ENCODE measurements at regions not wholly inside any gene's neighbourhood (a gene's known extent, or its start where the extent isn't known, plus 50 kb on each side); places are given as distances from the start of the nearest gene placed in this dataset.

DNA sequence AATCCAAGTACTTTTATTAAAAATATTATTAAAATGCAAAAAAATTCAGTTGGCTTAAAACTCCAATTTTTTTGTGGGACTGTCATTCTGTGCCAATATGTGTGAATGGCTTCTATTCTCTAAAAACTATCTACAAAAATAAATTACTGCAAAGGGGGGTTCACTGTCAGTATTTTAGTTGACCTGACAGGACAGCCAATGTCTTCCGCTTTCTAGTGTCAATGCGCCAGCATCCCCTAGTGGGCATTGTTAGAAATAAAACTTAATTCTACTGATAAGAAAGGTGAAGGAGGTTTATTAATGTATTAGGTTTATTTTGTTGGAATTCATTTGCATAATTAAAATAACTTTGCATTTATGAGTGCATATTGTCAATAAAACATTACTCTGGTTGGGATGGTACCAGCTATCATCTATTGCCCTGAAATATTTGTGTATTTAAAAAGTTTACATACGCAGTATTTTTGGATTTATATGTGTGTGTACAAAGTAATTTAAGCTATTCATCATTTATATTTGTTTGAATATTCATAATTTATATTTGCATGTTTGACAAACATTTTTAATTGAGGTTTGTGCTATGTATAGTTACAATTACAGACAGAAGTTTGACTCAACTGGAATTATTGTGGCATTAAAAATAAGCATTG lies 527.2 kb downstream of the FLRT2 start:
- H3K27me3 ChIP-seq (replicated peaks) = no peaks in the 10 kb centered on the region
- TF ChIP-seq, protein P1, sequence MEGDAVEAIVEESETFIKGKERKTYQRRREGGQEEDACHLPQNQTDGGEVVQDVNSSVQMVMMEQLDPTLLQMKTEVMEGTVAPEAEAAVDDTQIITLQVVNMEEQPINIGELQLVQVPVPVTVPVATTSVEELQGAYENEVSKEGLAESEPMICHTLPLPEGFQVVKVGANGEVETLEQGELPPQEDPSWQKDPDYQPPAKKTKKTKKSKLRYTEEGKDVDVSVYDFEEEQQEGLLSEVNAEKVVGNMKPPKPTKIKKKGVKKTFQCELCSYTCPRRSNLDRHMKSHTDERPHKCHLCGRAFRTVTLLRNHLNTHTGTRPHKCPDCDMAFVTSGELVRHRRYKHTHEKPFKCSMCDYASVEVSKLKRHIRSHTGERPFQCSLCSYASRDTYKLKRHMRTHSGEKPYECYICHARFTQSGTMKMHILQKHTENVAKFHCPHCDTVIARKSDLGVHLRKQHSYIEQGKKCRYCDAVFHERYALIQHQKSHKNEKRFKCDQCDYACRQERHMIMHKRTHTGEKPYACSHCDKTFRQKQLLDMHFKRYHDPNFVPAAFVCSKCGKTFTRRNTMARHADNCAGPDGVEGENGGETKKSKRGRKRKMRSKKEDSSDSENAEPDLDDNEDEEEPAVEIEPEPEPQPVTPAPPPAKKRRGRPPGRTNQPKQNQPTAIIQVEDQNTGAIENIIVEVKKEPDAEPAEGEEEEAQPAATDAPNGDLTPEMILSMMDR (IDR thresholded peaks at IDR 0.05; ENCODE audit: low read depth, low read length, missing control alignments) = peak; percentile 85

DNA sequence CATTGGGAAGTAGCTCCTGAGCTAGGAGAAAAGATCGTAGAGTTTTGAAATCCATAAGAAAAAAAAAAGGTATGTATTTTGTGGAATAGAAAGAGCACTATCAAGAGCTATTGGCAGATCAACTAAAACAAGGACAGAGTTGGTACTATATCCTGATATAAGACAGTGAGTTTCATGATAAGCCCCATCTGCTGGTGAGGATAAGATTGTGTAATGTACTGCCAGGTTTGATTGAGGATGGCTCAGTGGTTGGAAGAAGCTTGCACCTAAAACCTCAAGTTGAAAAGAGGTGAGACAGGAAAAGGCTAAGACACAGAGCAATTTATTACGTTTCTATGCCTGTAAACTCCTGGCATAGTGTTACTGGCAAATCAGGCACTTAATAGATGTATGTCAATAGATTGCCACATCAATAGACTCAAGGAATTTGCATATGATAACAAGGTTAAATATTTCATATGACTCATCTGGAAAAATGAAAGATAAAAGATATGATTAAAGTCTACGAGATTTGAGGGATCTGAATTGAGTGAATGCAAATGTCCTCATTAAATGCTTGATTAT lies 525.6 kb downstream of the FLRT2 start:
- Histone ChIP-seq H3K27me3 (replicated peaks) (no peaks in the 10 kb centered on the region), H3K4me3 (ENCODE audit: low read depth, low read length) (no peak overlapping the region), H3K27ac (no peak overlapping the region), H3K36me3 (replicated peaks) (no peaks in the 10 kb centered on the region)
- in situ Hi-C loops (cut with HindIII; ENCODE audit: low pct_ligation_motif_present, low sequenced_read_pairs) = no loop called here
- no peak for DNase-seq
- TF ChIP-seq, protein P1 (IDR thresholded peaks at IDR 0.05; ENCODE audit: low read depth, low read length, missing control alignments) = peak; percentile 38

More for the DNA sequence above, 527.2 kb downstream of the FLRT2 start:
- Histone ChIP-seq H3K4me3 (ENCODE audit: low read depth, low read length) (no peak overlapping the region), H3K36me3 (replicated peaks) (no peaks in the 10 kb centered on the region), H3K27ac (no peak overlapping the region)
- DNase-seq = no peak
- in situ Hi-C loops (cut with HindIII; ENCODE audit: low pct_ligation_motif_present, low sequenced_read_pairs) = no loop called here

DNA sequence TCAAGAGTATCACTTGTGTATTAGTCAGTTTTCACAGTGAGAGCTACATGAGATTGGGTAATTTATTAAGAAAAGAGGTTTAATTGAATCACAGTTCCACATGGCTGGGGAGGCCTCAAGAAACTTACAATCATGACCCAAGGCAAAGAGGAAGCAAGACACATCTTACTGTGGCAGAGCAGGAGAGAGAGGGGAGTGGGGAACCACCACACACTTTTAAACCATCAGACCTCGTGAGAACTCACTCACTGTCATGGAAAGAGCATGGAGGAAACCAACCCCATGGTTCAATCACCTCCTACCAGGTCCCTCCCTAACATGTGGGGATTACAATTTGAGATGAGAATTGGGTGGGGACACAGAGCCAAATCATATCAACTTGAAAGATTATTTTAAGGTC lies 522.9 kb downstream of the FLRT2 start:
- Histone ChIP-seq H3K4me3 (ENCODE audit: low read depth, low read length) (no peak overlapping the region), H3K36me3 (replicated peaks) (no peaks in the 10 kb centered on the region), H3K27ac (no peak overlapping the region), H3K27me3 (replicated peaks) (no peaks in the 10 kb centered on the region)
- in situ Hi-C loops (cut with HindIII; ENCODE audit: low pct_ligation_motif_present, low sequenced_read_pairs) = no loop called here
- DNase-seq = no peak
- TF ChIP-seq, protein P1 (IDR thresholded peaks at IDR 0.05; ENCODE audit: low read depth, low read length, missing control alignments) = no peak

DNA sequence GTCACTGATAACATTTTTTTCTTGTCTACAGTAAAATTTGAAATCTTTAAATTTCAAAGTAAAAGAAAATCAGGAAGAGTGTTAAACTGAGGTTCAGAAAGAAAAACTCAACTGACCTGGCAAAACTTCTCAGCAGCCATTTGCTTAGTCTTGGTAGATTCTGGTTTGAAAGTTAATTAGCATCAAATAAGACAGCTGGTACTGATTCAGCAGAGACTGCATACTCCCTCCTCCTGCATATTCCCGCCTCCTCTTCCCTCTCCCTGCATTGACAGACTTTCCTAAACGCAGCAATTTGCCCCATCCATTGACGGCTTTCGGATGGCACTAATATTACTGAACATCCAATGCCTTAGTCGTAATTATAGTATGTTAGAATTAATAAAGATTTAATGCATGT lies 520.8 kb downstream of the FLRT2 start:
- TF ChIP-seq, protein P1 (IDR thresholded peaks at IDR 0.05; ENCODE audit: low read depth, low read length, missing control alignments) = no peak
- Histone ChIP-seq H3K27ac (no peak overlapping the region), H3K27me3 (replicated peaks) (no peaks in the 10 kb centered on the region), H3K36me3 (replicated peaks) (no peaks in the 10 kb centered on the region), H3K4me3 (ENCODE audit: low read depth, low read length) (no peak overlapping the region)
- in situ Hi-C loops (cut with HindIII; ENCODE audit: low pct_ligation_motif_present, low sequenced_read_pairs) = no loop called here
- no peak for DNase-seq

DNA sequence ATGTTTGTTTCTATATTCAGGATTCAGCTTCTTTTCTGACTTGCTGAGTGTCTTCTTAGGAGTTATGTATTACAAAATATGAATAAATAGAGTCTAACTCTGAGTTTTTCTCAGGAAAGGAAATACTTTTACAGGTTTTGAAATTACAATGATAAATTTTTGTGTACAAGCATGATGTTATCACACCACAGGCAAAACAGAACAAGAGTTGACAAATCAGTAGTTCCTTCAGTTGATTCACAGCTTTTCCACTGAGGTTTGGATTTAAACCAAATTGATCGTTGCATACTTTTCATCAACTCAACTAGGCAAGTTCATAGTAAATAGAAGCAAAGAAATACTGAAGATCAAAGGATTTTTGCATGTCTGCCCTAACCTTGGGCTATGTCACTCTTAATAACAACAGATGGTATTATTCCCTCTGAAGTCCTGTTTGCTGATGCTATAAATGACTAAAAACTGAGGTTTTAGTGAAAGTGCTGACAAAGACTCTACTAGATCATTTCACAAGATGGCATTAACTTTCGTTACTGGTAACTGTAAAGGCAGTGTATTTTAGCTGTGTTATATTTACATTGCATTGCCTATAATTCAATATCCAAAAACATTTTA lies 520.2 kb downstream of the FLRT2 start:
- in situ Hi-C loops (cut with HindIII; ENCODE audit: low pct_ligation_motif_present, low sequenced_read_pairs) = no loop called here
- H3K36me3 ChIP-seq (replicated peaks) = no peaks in the 10 kb centered on the region
- no peak overlapping the region for H3K4me3 ChIP-seq (ENCODE audit: low read depth, low read length)
- no peak overlapping the region for H3K27ac ChIP-seq
- no peaks in the 10 kb centered on the region for H3K27me3 ChIP-seq (replicated peaks)
- TF ChIP-seq, protein P1 (IDR thresholded peaks at IDR 0.05; ENCODE audit: low read depth, low read length, missing control alignments) = no peak
- no peak for DNase-seq
